GM21390 (cell line): ENCODE measurements at regions not wholly inside any gene's neighbourhood (a gene's known extent, or its start where the extent isn't known, plus 50 kb on each side); places are given as distances from the start of the nearest gene placed in this dataset.
"Not testable (repeated sequence)": the region's sequence is repeated elsewhere in the genome, so short reads cannot be mapped to it uniquely, and the experiment has no call there.

Experiments used
- ATAC-seq: cut with Tn5 transposase; IDR thresholded peaks from one replicate; pipeline ENCODE4 v1.9.1; 2021; ENCODE audit not compliant: unreplicated experiment

- ATAC-seq, result no peak
Measured at GRCh38 chr6:78771586-78771985, 95.8 kb upstream of the IRAK1BP1 start.

GRCh38 chr6:78781001-78781400 is 86.3 kb upstream of the IRAK1BP1 start:
- ATAC-seq, result no peak

GRCh38 chr6:78783366-78783765 is 84.0 kb upstream of the IRAK1BP1 start:
- ATAC-seq, result not testable (repeated sequence)

- no peak for ATAC-seq
Measured at GRCh38 chr6:78797270-78797669, 70.1 kb upstream of the IRAK1BP1 start.

GRCh38 chr6:78799682-78800081 is 67.7 kb upstream of the IRAK1BP1 start:
- no peak for ATAC-seq

GRCh38 chr6:78806792-78807191 is 60.6 kb upstream of the IRAK1BP1 start:
- not testable (repeated sequence) for ATAC-seq

- ATAC-seq, result not testable (repeated sequence)
Measured at GRCh38 chr6:78807655-78808355, 59.5 kb upstream of the IRAK1BP1 start.

GRCh38 chr6:78808356-78808891 is 58.9 kb upstream of the IRAK1BP1 start:
- no peak for ATAC-seq

GRCh38 chr6:78808933-78809332 is 58.4 kb upstream of the IRAK1BP1 start:
- ATAC-seq, result no peak

- no peak for ATAC-seq
Measured at GRCh38 chr6:78810146-78810545, 57.2 kb upstream of the IRAK1BP1 start.

GRCh38 chr6:78810698-78811097 is 56.7 kb upstream of the IRAK1BP1 start:
- no peak for ATAC-seq
